Activated naive CD8-positive, alpha-beta T cell treated with anti-CD3 and anti-CD28 coated beads, Interleukin-2, amount 50 U/mL, for 16 hours (primary cell): ENCODE measurements at regions not wholly inside any gene's neighbourhood (a gene's known extent, or its start where the extent isn't known, plus 50 kb on each side); places are given as distances from the start of the nearest gene placed in this dataset.
"Not testable (repeated sequence)": the region's sequence is repeated elsewhere in the genome, so short reads cannot be mapped to it uniquely, and the experiment has no call there.

Experiments used
- DNase-seq: peaks from one replicate; pipeline ENCODE4 v3.0.0-alpha.2; 2020; ENCODE audit warnings: low read depth, low spot score

- no peak for DNase-seq
These were observed 67.2 kb downstream of the BUB3 start for GRCh38 chr10:123221418-123221817.

GRCh38 chr10:123222832-123223231 lies 68.6 kb downstream of the BUB3 start:
- no peak for DNase-seq

GRCh38 chr10:123227706-123228105 lies 73.5 kb downstream of the BUB3 start:
- no peak for DNase-seq

- DNase-seq: no peak
These were observed 75.9 kb downstream of the BUB3 start for GRCh38 chr10:123229927-123230630.

- DNase-seq: not testable (repeated sequence)
These were observed 78.7 kb downstream of the BUB3 start for GRCh38 chr10:123232879-123233278.

GRCh38 chr10:123235014-123235413 lies 80.8 kb downstream of the BUB3 start:
- DNase-seq: not testable (repeated sequence)

GRCh38 chr10:123236126-123236525 lies 81.9 kb downstream of the BUB3 start:
- DNase-seq: no peak

- DNase-seq: no peak
These were observed 86.0 kb downstream of the BUB3 start for GRCh38 chr10:123240250-123240649.

GRCh38 chr10:123240776-123241175 lies 86.6 kb downstream of the BUB3 start:
- DNase-seq: no peak

GRCh38 chr10:123241391-123242141 lies 87.4 kb downstream of the BUB3 start:
- no peak for DNase-seq

- no peak for DNase-seq
These were observed 90.5 kb downstream of the BUB3 start for GRCh38 chr10:123244747-123245146.

GRCh38 chr10:123245264-123245663 lies 91.1 kb downstream of the BUB3 start:
- DNase-seq: no peak

GRCh38 chr10:123249894-123250293 lies 95.7 kb downstream of the BUB3 start:
- no peak for DNase-seq

- DNase-seq: no peak
These were observed 96.4 kb downstream of the BUB3 start for GRCh38 chr10:123250640-123251039.

GRCh38 chr10:123252779-123253178 lies 98.6 kb downstream of the BUB3 start:
- no peak for DNase-seq

GRCh38 chr10:123254343-123254742 lies 100.1 kb downstream of the BUB3 start:
- DNase-seq: not testable (repeated sequence)

GRCh38 chr10:123257904-123258456 lies 103.8 kb downstream of the BUB3 start:
- no peak for DNase-seq

- DNase-seq: no peak
These were observed 104.9 kb downstream of the BUB3 start for GRCh38 chr10:123259081-123259480.

GRCh38 chr10:123259791-123260190 lies 105.6 kb downstream of the BUB3 start:
- DNase-seq: no peak

- no peak for DNase-seq
These were observed 108.3 kb downstream of the BUB3 start for GRCh38 chr10:123262456-123262855.

- DNase-seq: no peak
These were observed 112.8 kb downstream of the BUB3 start for GRCh38 chr10:123266971-123267370.

- no peak for DNase-seq
These were observed 114.9 kb downstream of the BUB3 start for GRCh38 chr10:123269017-123269552.

- no peak for DNase-seq
These were observed 115.5 kb downstream of the BUB3 start for GRCh38 chr10:123269675-123270074.
